ENCODE measurements at regions not wholly inside any gene's neighbourhood (a gene's known extent, or its start where the extent isn't known, plus 50 kb on each side); places are given as distances from the start of the nearest gene placed in this dataset.

DNA sequence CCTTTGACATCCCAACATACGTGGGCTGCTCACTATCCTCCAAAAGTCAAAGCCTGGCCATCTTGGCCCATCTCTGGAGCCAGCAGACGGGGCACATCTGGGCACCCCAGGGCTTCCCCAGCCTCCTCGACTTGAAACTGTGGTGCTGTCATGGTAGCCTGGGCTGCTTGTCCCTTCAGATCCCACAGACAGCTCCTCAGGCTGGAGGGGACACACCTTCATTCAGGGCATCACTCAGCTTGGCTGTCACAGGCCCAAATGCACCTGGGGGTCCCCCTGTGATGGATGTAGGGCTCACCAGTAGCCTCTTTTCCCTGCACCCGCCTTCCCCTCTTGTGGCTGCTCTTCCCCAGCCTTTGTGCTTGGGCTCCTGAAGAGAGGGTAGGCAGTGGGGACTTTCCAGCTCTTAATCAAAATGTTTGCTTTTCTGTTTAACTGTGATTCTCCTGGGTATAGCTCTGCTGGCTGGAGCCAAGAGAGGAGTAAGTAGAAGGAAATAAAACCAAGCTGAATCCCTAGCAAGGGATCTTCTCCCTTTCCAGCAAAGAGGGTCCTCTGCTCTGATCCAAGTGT, 92.3 kb downstream of the GYPC start:
- DNase-seq (ENCODE audit: low read depth in 2 of 3, low spot score in 1 of 3) = no peak

DNA sequence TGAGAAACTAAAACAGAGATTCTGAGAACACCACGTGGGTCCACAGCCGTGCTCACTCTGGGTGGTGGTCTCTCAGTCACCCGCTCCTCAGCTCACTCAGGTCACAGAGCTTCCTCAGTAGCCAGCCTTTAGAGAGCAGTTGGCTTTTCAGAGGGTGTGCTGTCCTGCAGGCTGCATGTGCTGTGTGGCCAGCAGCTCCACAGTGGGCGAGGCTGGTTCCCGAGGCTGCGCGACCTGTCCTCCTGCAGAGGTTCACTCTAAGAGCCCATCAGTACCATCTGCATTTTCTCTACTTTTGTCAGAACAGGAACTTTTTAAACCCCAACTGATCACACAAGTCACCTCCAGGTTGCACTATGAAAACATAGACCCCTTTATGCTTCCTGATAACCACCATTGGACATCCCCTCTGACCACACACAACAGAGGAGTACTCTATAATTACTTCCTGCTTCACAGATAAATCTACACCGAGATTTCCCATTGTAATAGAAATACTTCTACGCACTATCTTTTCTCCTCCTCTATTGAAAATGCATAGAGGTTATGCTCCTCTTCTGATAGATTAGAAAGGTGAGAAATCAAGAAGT, 93.1 kb downstream of the GYPC start:
- DNase-seq (ENCODE audit: low read depth in 2 of 3, low spot score in 1 of 3) = no peak

DNA sequence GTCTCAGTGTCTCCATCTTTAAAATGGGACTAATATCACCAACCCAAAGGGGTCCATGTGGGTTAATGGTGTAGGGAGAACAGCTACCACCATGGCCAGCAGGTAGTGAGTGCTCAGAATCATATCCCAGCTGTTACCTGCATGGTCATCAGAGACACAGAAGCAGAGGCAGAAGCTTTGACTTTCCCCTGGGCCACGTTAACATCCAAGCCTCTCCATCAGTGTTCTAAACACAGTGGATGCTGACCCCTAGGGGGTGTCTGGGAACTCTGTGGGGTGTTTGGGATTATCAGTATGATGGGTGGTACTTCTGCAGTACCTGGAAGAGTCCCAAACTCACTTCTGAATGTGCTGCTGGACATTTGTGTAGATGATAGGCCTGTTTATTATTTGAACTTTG, 93.6 kb downstream of the GYPC start:
- no peak for DNase-seq (ENCODE audit: low read depth in 2 of 3, low spot score in 1 of 3)

DNA sequence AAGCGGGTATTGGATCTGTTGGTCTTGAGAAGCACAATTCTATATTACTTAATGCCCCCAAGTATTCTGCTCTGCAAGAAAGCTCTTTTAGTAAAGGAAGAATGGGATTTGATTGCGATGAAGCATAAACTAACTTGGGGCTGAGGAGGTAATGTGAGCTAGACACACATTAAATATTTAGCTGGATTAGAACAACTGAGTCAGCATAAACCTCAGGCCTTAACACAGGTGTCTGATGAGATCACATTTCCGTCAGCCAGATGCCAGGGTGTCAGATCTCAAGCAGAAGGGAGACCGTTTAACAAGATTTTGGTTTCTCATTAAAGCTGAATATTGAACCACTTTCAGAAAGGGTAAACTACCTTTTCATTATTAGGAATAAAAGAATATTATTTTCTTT, 94.5 kb downstream of the GYPC start:
- DNase-seq (ENCODE audit: low read depth in 2 of 3, low spot score in 1 of 3) = no peak

DNA sequence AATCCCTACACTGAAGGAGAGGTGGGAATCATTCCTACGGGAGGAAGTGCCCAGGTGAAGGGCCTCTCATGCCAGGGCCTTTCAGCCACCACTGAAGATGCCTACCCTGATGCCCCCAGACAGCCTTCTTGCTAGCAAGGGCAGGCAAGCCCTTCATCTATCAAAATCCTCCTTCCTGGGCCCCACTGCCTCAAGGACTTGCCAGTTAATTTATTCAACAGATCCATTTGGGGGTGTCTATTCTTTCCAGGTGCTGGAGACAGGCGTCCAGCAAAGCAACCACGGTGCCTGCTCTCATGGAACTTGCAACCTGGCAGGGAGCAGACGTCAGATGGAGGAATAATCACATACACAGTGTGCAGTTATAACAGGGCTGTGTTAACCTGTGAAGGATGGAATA, 95.5 kb downstream of the GYPC start:
- no peak for DNase-seq (ENCODE audit: low read depth in 2 of 3, low spot score in 1 of 3)

DNA sequence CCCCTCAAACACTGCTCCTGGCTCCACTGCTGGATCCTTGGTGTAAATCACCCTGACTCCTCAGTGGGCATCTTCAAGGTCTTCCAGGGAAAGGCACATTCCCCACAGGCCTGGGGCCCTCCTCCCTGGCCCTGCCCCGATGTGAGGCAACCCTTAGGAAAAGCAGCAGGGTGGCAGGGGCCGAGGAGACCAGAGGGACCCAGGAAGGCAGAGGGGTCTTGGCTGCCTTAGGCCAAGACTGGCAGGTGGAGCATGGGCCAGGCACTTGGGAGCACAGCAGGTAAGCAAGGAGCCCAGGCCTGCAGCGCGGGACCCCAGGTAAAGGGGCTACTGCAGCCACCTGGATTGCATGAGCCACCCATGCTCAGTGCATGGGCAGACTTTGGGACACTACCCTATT, 96.9 kb downstream of the GYPC start:
- DNase-seq (ENCODE audit: low read depth in 2 of 3, low spot score in 1 of 3) = no peak

DNA sequence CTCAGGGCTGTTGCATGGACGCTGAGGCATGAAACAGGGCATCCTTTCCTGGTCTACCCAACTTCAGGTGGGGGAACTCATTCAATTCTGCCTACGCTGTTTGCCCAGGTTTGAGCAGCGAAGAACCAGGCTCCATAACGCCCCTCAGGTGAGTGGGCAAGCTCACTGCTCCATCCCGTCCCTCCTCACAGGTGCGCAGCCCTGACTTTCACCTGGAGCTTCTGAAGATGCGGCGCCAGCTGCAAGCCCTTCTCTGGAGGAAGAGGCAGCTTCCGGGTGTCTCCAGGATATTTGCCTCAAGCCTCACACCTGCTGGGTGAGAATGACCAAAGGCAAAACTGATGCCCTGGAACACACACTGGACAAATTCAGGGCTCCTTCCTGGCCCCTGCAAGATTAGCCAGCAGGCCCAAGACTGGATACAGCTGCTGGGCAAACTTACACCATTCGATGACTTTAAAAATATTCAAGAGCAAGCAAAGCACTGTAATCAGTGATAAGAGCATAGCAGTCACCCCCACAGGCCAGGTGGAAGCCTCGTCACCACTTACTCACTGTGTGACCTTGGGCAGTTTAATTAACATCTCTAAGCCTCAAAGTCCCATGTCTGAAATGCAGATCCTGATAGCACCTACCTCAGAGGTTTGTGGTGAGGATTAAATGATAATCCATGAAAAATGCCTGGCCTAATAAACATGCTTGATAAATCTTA, 97.7 kb downstream of the GYPC start:
- no peak for DNase-seq (ENCODE audit: low read depth in 2 of 3, low spot score in 1 of 3)

DNA sequence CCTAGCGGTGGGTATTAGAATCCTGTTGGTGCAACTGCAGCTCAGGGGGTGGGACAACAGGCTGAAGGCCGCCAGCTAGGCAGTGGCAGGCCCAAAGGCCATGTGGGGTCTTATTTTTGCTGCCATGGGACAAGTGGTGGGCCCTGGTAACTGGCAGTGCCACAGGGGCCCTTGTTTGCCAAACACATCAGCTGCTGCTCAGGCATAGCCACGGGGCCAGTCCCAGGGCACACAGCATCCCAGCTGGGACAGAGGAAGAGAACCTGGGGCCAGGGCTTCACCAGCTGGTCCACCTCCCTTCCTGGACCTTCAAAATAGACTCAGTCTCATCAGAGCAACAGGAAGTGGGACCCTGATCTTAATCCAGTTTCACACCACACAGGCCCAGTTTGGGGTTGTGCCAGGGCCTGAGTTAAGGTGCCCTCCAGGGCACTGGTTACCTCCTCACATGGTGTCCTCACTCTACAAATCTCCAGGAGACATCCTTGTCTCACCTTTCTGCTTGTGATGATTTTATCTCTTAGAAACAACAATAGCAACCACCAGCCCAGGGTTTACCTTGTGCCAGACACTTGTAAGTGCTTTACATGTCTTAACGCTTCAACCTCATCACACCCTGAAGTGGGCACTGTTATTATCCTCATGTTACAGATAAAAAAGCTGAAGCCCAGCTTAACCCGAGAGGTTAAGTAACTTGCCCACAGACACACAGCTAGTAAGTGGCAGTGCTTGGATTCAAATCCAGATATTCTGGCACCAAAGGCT, 98.5 kb downstream of the GYPC start:
- no peak for DNase-seq (ENCODE audit: low read depth in 2 of 3, low spot score in 1 of 3)

DNA sequence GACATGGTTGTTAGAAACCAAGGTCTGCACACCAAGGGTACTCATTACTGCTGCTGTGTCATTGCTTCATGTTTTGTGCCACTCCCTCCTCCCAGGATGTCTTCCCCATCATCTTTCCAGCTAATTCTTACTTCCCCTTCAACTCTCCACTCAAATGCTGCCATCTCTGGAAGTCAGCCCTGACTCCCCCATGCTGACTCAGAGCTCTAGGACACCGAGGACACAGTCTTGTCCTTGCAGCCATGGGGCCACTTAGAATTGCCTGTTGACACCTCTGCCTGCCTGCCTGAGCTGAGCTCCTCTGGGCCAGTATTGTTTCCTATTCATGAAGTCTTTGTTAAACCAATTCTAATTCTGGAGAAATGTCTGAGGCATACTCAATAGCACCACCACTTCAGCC, 100.2 kb downstream of the GYPC start:
- no peak for DNase-seq (ENCODE audit: low read depth in 2 of 3, low spot score in 1 of 3)

DNA sequence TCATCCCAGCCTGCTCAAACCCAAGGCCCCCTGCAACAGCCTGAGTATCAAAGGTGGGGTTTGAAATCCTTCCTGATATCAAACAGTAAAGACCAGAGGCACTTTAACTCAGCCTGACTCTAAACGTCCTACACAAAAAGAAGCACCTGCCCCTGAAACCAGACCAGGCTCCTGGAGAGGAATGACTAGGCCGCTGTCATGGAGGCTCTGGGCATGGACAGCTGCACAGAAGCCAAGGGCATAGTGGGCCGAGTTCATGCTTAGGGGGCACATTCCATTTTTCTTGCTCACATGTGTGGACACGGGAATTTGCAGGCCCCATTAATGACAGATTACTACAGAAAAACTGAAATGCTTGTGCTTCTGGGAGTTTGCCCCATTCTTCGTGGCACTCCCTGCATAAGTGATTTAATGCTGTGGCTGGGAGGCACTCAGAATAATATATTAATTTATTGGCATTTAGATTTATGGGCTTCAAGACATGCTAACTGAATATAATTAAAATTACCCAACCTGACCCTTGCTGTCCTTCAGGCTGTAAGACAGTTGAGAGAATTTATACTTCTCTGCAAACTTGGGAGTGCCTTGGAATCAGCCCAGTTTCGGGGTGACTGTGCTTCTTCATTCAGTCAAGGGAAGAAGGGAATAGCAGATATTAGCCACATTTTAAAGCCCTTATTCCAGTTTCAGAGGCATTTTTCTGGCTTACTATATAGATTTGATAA, 105.5 kb downstream of the GYPC start:
- no peak for DNase-seq (ENCODE audit: low read depth in 2 of 3, low spot score in 1 of 3)

DNA sequence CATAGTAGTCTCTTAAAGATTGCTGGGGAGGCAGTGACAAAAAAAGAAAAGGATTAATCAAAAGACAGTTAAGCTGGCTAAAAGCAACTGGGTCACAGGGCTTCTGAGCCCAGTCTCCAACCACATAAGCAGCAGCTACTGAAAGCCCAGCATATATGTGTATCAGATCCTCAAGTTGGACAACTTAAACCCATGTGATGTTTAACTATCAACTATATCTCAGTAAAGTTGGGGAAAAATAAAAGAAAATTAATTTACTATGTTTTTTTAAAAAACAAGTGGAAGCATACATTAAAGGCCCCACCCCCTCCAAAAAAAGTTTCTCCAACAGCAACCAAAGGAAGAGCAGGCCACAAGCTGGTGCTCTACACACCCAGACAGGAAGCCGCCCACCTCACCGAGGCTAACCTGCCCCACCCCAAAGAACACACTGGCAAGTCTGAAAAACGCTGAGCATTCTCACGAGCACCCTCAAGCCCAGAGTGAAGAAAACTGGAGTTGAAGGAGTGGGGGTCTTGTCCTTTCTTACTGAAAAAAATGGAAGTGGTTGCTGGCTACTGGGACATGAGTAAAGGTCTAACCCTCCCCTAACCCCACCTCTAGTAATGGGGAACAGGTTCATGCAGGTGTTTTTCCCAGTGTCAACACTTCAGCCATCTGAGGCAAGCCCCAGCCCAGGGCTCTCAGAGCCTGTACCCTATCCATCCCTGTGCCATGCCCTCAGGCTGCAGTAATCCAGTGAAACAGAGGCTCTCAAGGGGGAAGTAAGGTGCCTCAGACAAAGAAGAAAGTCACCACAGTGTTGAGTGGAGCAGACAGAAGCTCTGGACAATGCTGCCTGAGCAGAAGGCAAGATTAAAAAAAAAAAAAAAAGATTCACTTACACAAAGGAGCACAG, 106.3 kb downstream of the GYPC start:
- peak in 1 of 3 donors; percentile 14 for DNase-seq (ENCODE audit: low read depth in 2 of 3, low spot score in 1 of 3)

DNA sequence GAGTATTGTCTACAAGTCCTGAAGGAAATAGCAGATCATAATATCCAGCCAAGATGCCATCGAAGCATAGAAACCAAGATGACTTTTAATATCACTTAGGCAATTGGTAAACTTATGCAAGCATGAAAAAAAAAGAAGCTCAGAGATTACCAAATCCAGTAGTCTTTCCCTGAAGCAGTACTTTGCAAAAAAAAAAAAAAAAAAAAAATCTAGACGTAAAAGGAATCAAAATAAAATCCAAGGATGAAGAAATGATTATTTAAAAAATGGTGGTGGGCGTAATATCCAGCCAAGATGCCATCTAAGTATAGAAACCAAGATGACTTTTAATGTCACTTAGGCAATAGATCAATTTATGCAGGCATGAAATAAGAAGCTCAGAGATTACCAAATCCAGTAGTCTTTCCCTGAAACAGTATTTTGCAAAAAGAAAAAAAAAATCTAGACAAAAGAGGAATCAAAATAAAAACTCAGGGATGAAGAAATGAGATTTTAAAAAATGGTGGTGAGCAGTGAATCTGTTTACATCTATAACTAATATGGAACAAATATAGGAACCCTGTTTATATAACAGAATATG, 108.8 kb downstream of the GYPC start:
- no peak for DNase-seq (ENCODE audit: low read depth in 2 of 3, low spot score in 1 of 3)

DNA sequence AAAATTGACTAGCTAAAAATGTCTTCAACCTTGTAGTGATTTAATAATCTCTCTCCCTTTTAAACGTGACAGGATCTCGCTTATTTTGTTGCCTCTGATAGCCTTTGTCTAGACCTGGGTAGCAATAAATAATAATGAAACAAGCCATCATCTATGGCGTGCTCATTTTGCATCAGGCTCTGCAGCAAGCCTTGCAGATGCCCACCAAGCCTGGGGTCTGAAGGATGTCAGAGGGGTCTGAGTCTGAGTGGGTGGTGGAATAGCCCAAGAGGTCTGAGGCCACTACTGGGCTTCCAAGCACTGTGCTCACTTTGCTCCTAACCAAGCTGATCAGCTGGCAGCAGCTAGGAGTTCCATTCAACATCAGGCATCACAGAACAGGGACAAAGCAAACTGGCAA, 109.4 kb downstream of the GYPC start:
- no peak for DNase-seq (ENCODE audit: low read depth in 2 of 3, low spot score in 1 of 3)

DNA sequence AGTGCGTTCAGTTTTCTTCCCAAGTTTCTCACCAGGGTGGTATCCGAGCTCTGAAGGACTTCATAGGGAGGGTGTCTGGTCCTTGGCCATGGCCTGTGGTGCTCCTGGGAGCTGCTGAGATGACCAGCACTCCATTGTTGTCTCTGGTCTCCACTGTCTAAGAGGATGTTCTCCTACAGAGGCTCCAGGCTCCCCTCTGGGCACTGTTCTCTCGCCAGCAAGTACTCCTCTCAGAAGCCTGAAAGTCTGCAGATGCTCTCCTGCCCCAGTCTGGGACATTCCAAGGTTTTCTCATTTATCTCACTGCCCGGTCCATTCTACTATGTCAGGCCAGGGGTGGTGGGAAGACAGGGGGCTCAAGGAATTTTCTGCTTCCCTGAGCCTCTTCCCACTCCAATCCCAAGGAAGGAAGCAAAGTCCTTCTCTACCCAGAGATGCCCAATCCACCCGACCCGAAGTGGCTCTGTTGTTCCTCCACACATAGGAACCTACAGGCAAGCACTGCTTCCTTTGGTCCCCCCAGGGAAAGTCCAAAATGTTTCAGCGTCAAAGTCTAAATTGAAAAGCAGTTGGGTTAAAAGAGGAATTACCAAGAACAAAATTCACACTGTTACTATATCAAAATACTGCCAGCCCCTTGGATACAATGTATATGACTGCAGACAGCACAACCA, 110.5 kb downstream of the GYPC start:
- no peak for DNase-seq (ENCODE audit: low read depth in 2 of 3, low spot score in 1 of 3)

DNA sequence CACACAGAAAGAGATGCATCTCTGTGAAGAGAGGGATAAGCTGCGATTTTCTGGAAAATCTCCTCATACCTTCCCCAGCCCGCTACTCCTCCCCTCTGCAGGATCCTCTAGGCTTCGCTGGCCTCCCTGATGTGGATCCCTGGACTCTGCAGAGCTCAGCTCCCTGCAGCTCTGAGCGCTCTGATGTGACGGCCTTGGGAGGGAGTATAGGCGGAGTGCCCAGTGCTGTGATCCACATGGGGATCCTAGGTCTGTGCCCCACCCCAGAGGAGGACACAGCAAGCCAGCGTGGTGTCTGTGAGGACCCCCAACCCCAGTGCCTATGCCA, 111.0 kb downstream of the GYPC start:
- DNase-seq (ENCODE audit: low read depth in 2 of 3, low spot score in 1 of 3) = no peak

DNA sequence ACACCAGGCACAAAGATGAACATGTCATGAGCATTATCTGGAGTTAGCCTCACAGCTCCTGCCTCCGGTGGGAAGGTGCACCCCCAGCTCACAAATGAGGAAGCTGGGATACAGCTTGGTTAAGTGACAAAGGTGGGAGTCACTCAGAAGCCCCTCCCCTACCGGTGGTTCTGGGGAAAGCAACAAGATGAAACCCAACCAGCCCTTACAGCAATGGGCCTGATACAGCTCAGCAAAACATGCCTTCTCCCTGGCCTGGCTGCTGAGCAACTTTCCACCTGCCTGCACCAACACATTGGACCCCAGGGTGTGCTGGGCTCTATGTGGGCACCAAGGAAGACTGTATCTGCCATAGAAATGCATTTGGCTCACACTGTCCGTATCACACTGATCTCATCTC, 113.2 kb downstream of the GYPC start:
- no peak for DNase-seq (ENCODE audit: low read depth in 2 of 3, low spot score in 1 of 3)

DNA sequence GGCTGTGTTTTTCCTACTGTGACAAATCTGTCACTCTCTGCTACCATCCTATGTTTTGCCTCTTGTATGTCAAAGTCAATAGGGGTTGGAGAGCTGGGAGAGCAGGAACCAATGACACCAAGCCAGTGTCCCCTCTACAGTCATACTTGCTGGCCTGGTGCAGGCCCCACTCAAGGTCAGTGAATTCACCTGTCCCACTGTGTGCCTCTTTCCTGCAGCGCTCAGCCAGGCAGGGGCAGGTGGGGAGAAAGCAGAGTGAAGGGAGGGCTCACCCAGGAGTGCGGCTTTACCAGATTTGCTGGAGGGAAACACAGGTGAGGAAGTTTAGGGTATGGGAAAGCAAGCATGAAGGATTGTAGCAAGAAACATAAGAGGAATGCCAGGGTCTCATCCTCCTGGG, 114.5 kb downstream of the GYPC start:
- DNase-seq (ENCODE audit: low read depth in 2 of 3, low spot score in 1 of 3) = no peak

DNA sequence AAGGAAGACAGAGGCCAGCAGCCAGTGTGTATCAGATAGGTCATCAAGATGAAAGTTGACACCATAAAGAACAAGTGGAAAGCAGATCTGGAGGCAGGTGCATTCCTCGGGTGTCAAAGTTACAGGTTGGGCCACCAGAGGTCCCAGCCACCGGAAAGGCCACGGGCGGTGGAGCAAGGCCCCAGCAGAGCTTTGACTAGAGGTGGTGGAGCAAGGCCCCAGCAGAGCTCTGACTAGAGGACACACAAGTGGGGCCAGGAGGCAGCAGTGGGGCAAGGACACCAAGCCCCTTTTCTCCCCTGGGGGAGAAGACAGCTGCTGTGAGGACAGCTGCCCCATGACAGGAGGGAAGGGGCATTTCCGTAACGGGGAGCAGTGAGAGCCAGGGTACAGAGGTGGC, 115.1 kb downstream of the GYPC start:
- no peak for DNase-seq (ENCODE audit: low read depth in 2 of 3, low spot score in 1 of 3)

DNA sequence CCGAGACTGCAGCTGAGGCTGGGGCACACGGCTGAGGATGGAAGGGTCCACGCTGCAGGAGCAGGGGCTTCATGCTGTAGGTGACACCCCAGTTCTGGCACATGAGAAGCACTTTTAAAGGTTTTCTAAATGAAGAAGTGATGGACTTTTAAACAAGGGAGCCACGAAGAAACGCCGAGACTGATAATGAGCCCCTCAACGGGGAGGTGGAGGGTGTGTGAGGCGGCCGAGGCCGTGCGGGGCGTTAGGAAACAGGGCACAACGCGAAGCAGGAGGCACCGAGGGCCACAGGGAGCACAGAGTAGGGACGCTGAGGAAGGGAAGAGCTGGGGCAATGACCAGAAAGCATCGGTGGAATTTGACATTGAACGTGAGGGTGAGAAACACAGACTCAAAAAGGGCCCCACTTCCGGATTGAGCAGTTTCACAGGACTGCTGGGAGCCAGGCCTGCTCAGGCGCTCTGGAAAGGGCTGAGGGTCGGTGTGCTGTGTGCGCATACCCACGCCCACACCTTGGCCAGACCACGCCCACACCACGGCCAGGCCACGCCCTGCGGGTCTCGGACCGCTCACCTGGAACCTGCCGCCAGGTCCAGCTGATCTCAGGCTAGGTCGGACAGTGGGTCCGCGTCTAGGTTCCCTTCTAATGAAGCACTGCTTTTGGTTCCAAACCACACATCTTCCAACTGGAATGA, 115.7 kb downstream of the GYPC start:
- no peak for DNase-seq (ENCODE audit: low read depth in 2 of 3, low spot score in 1 of 3)

Data from stimulated activated CD4-positive, alpha-beta T cell treated with anti-CD3 and anti-CD28 coated beads, Interleukin-12 subunit alpha, Interleukin-12 subunit beta, amount 100 ng/mL, for 48 hours (primary cell).